ENCODE measurements at regions not wholly inside any gene's neighbourhood (a gene's known extent, or its start where the extent isn't known, plus 50 kb on each side); places are given as distances from the start of the nearest gene placed in this dataset.

DNA sequence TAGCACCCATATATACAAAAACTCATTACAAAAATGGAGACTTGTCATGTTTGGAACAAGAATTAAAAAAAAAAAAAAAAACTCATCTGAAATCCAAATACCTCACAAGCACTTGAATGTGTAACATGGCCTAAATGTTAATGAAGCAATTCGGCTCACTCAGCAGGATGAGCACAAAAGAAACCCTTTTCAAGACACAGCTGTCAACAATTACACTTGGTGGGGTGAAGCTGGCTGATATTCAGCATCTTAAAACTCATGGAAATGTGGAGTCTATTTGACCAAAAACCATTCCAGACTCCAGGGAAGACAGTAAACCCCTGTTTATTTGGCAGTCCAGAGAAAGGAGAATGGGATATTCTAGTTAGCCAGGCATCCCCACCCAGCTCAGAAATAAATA is 205.4 kb upstream of the TSC22D2 start:
- no peaks in the 10 kb centered on the region for H3K9me3 ChIP-seq (ENCODE audit: control insufficient read depth in 2 of 3, insufficient read depth in 1 of 3, low read length in 3 of 3)
- no peaks in the 10 kb centered on the region for H3K4me1 ChIP-seq (ENCODE audit: control insufficient read depth in 2 of 3, insufficient read depth in 2 of 3, low read depth in 1 of 3, low read length in 3 of 3)
- no peak overlapping the region for H3K27ac ChIP-seq (ENCODE audit: low read depth in 2 of 2, low read length in 2 of 2)
- H3K4me3 ChIP-seq (ENCODE audit: low read length in 3 of 3), result no peak overlapping the region
- FAIRE-seq (no peak), DNase-seq (no peak)
- intact Hi-C loops (cut with DNase I), result no loop called here
- H3K9ac ChIP-seq (ENCODE audit: low read length in 3 of 3), result no peak overlapping the region
- H3K36me3 ChIP-seq (ENCODE audit: control insufficient read depth in 2 of 3, insufficient read depth in 3 of 3, low read length in 3 of 3), result no peaks in the 10 kb centered on the region
- H3K27me3 ChIP-seq (ENCODE audit: control insufficient read depth, insufficient read depth, low read length), result no peaks in the 10 kb centered on the region
- TF ChIP-seq, protein P1, sequence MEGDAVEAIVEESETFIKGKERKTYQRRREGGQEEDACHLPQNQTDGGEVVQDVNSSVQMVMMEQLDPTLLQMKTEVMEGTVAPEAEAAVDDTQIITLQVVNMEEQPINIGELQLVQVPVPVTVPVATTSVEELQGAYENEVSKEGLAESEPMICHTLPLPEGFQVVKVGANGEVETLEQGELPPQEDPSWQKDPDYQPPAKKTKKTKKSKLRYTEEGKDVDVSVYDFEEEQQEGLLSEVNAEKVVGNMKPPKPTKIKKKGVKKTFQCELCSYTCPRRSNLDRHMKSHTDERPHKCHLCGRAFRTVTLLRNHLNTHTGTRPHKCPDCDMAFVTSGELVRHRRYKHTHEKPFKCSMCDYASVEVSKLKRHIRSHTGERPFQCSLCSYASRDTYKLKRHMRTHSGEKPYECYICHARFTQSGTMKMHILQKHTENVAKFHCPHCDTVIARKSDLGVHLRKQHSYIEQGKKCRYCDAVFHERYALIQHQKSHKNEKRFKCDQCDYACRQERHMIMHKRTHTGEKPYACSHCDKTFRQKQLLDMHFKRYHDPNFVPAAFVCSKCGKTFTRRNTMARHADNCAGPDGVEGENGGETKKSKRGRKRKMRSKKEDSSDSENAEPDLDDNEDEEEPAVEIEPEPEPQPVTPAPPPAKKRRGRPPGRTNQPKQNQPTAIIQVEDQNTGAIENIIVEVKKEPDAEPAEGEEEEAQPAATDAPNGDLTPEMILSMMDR (IDR thresholded peaks at IDR 0.05; ENCODE audit: borderline replicate concordance, extremely low read depth, insufficient read depth), result no peak

DNA sequence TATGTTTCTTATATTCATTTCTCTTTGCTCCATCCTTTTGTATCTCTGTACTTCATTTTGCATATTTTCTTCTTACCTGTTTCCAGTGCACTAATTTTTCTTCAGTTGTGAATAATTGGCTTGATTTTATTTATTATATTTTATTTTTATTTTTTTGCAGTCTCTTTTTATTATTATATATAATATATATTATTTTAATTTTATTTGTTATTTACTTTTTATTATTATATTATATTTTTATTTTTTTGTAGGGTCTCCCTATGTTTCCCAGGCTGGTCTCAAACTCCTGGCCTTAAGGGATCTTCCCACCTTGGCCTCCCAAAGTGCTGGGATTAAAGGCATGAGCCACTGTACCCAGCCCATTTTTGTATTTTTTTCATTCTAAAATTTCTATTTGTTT is 213.1 kb upstream of the TSC22D2 start:
- Histone ChIP-seq H3K9me3 (ENCODE audit: control insufficient read depth in 2 of 3, insufficient read depth in 1 of 3, low read length in 3 of 3) (no peaks in the 10 kb centered on the region), H3K9ac (ENCODE audit: low read length in 3 of 3) (no peak overlapping the region), H3K4me3 (ENCODE audit: low read length in 3 of 3) (no peak overlapping the region), H3K27ac (ENCODE audit: low read depth in 2 of 2, low read length in 2 of 2) (no peak overlapping the region), H3K36me3 (ENCODE audit: control insufficient read depth in 2 of 3, insufficient read depth in 3 of 3, low read length in 3 of 3) (no peaks in the 10 kb centered on the region), H3K27me3 (ENCODE audit: control insufficient read depth, insufficient read depth, low read length) (no peaks in the 10 kb centered on the region), H3K4me1 (ENCODE audit: control insufficient read depth in 2 of 3, insufficient read depth in 2 of 3, low read depth in 1 of 3, low read length in 3 of 3) (no peaks in the 10 kb centered on the region)
- FAIRE-seq (no peak), DNase-seq (no peak)
- TF ChIP-seq, protein P1 (IDR thresholded peaks at IDR 0.05; ENCODE audit: borderline replicate concordance, extremely low read depth, insufficient read depth), result no peak
- intact Hi-C loops (cut with DNase I), result no loop called here

DNA sequence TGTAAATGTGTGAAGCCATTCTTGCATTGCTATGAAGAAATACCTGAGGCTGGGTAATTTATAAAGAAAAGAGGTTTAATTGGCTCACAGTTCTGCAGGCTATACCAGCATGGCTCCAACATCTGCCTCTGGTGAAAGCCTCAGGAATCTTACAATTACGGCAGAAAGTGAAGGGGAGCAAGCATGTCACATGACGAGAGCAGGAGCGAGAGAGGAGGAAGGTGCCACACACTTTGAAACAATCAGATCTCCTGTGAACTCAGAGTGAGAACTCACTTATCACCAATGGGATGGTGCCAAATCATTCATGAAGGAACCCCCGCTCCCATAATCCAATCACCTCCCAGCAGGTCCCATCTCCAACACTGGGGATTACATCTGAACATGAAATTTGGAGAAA is 213.6 kb upstream of the TSC22D2 start:
- Histone ChIP-seq H3K9ac (ENCODE audit: low read length in 3 of 3) (no peak overlapping the region), H3K36me3 (ENCODE audit: control insufficient read depth in 2 of 3, insufficient read depth in 3 of 3, low read length in 3 of 3) (no peaks in the 10 kb centered on the region), H3K4me1 (ENCODE audit: control insufficient read depth in 2 of 3, insufficient read depth in 2 of 3, low read depth in 1 of 3, low read length in 3 of 3) (no peaks in the 10 kb centered on the region), H3K27me3 (ENCODE audit: control insufficient read depth, insufficient read depth, low read length) (no peaks in the 10 kb centered on the region), H3K27ac (ENCODE audit: low read depth in 2 of 2, low read length in 2 of 2) (no peak overlapping the region), H3K9me3 (ENCODE audit: control insufficient read depth in 2 of 3, insufficient read depth in 1 of 3, low read length in 3 of 3) (no peaks in the 10 kb centered on the region), H3K4me3 (ENCODE audit: low read length in 3 of 3) (no peak overlapping the region)
- no peak for DNase-seq
- no peak for FAIRE-seq
- TF ChIP-seq, protein P1 (IDR thresholded peaks at IDR 0.05; ENCODE audit: borderline replicate concordance, extremely low read depth, insufficient read depth), result no peak
- intact Hi-C loops (cut with DNase I), result no loop called here

DNA sequence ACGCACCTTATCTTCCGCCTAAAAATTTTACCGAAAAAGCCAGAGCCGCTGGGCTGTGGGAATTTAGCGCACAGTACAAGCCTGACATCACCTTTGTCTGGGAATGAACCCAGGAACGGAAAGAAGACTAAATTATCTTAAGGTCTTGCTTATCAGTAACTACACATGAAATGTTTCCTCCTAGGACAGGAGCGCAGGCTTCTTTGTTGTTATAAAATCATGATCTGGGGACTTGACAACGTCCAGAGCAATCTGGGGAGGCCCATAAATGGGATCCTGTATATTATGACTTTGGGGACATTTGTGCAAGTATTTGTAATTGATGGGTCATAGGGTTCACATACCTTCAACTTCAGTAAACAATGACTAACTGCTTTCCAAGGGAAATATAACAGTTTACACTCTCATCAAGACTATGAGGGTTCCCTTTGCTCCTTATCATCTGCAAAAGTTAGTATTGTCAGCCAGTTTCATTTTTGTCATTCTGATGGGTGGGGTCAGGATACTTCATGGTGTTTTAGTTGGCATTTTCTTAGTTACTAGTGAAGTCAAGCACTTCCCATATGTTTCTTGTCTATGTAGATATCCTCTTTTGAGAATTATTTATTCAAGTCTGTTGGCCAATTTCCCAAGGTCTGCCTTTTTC is 213.9 kb upstream of the PFN2 start:
- DNase-seq (peak in 2 of 5 donors; percentile 21 to 23), FAIRE-seq (no peak)
- Histone ChIP-seq H3K36me3 (ENCODE audit: control insufficient read depth in 2 of 3, insufficient read depth in 3 of 3, low read length in 3 of 3) (no peaks in the 10 kb centered on the region), H3K27ac (ENCODE audit: low read depth in 2 of 2, low read length in 2 of 2) (no peak overlapping the region), H3K4me3 (ENCODE audit: low read length in 3 of 3) (peak overlapping the region; percentile 61 to 83 (median 67)), H3K4me1 (ENCODE audit: control insufficient read depth in 2 of 3, insufficient read depth in 2 of 3, low read depth in 1 of 3, low read length in 3 of 3) (peaks cover 0 to 10% (median 8%) of the 10 kb centered on the region in 3 donors), H3K27me3 (ENCODE audit: control insufficient read depth, insufficient read depth, low read length) (no peaks in the 10 kb centered on the region), H3K9ac (ENCODE audit: low read length in 3 of 3) (peak overlapping the region in 1 of 3 donors; percentile 66), H3K9me3 (ENCODE audit: control insufficient read depth in 2 of 3, insufficient read depth in 1 of 3, low read length in 3 of 3) (peaks cover 0 to 7% (median 0%) of the 10 kb centered on the region in 3 donors)
- intact Hi-C loops (cut with DNase I), result no loop called here
- TF ChIP-seq, protein P1 (IDR thresholded peaks at IDR 0.05; ENCODE audit: borderline replicate concordance, extremely low read depth, insufficient read depth), result no peak

Data from kidney (tissue), 13 donors.